GM12874 (cell line): ENCODE measurements at regions not wholly inside any gene's neighbourhood (a gene's known extent, or its start where the extent isn't known, plus 50 kb on each side); places are given as distances from the start of the nearest gene placed in this dataset.

Experiments
- CTCF ChIP-seq: IDR thresholded peaks from 2 replicates; pipeline ENCODE4 v1.5.1; 2011; ENCODE audit warnings: low read depth, mild to moderate bottlenecking, control low read depth, low read length, moderate library complexity; ENCODE audit not compliant: insufficient read depth

GRCh38 chr11:79506124-79506523 is 65.3 kb upstream of the TENM4 start:
- TF ChIP-seq CTCF, result no peak

GRCh38 chr11:79503028-79503427 is 62.2 kb upstream of the TENM4 start:
- no peak for TF ChIP-seq CTCF

GRCh38 chr11:79501707-79502106 is 60.9 kb upstream of the TENM4 start:
- TF ChIP-seq CTCF, result no peak

GRCh38 chr11:79498667-79499066 is 57.8 kb upstream of the TENM4 start:
- no peak for TF ChIP-seq CTCF

- TF ChIP-seq CTCF, result peak; percentile 88
Measured at GRCh38 chr11:79493555-79494171, 52.8 kb upstream of the TENM4 start.

GRCh38 chr11:79492008-79492407 is 51.2 kb upstream of the TENM4 start:
- TF ChIP-seq CTCF, result no peak
